ENCODE measurements at regions not wholly inside any gene's neighbourhood (a gene's known extent, or its start where the extent isn't known, plus 50 kb on each side); places are given as distances from the start of the nearest gene placed in this dataset.

- DNase-seq (ENCODE audit: extremely low spot score): no peak
- no peaks in the 10 kb centered on the region for H3K9me3 ChIP-seq
- WGBS: 88% methylated on average over 3 of the region's 3 CpGs
- H3K36me3 ChIP-seq: no peaks in the 10 kb centered on the region
- no peak overlapping the region for H3K4me3 ChIP-seq
- H3K27ac ChIP-seq (replicated peaks in 1 of 4): no peak overlapping the region
- H3K27me3 ChIP-seq: no peaks in the 10 kb centered on the region
- TF ChIP-seq POLR2A (IDR thresholded peaks at IDR 0.05; ENCODE audit: low read depth): no peak
- TF ChIP-seq, protein P1, sequence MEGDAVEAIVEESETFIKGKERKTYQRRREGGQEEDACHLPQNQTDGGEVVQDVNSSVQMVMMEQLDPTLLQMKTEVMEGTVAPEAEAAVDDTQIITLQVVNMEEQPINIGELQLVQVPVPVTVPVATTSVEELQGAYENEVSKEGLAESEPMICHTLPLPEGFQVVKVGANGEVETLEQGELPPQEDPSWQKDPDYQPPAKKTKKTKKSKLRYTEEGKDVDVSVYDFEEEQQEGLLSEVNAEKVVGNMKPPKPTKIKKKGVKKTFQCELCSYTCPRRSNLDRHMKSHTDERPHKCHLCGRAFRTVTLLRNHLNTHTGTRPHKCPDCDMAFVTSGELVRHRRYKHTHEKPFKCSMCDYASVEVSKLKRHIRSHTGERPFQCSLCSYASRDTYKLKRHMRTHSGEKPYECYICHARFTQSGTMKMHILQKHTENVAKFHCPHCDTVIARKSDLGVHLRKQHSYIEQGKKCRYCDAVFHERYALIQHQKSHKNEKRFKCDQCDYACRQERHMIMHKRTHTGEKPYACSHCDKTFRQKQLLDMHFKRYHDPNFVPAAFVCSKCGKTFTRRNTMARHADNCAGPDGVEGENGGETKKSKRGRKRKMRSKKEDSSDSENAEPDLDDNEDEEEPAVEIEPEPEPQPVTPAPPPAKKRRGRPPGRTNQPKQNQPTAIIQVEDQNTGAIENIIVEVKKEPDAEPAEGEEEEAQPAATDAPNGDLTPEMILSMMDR (IDR thresholded peaks at IDR 0.05): no peak
- TF ChIP-seq POLR2AphosphoS5 (IDR thresholded peaks at IDR 0.05): no peak
- TF ChIP-seq EP300 (IDR thresholded peaks at IDR 0.05): no peak
- intact Hi-C loops (cut with DNase I): no loop called here
- H3K4me1 ChIP-seq: no peaks in the 10 kb centered on the region
Observed at GRCh38 chr4:179585761-179586160, 2143.5 kb upstream of the AGA start.

DNA sequence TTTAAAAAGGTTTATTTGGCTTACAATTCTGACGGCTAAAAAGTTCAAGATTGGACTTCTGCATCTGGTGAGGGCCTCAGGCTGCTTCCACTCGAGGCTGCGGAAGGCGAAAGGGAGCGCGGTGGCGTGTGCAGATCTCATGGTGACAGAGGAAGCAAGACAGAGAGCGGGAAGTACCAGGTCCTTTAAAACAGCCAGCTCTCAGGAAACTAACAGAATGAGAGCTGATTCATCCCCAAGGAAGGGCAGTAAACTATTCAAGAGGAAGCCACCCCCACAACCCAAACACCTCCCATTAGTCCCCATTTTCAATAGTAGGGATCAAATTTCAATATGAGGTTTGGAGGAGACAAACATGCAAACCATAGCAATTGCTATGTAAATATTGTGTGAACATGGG lies 2144.2 kb upstream of the AGA start:
- H3K36me3 ChIP-seq: no peaks in the 10 kb centered on the region
- 88% methylated on average over 8 of the region's 8 CpGs for WGBS
- H3K27me3 ChIP-seq: no peaks in the 10 kb centered on the region
- DNase-seq (ENCODE audit: extremely low spot score): no peak
- TF ChIP-seq EP300 (IDR thresholded peaks at IDR 0.05) (no peak), POLR2AphosphoS5 (IDR thresholded peaks at IDR 0.05) (no peak), POLR2A (IDR thresholded peaks at IDR 0.05; ENCODE audit: low read depth) (no peak)
- TF ChIP-seq, protein P1 (IDR thresholded peaks at IDR 0.05): no peak
- no peaks in the 10 kb centered on the region for H3K4me1 ChIP-seq
- no peaks in the 10 kb centered on the region for H3K9me3 ChIP-seq
- intact Hi-C loops (cut with DNase I): no loop called here
- H3K27ac ChIP-seq (replicated peaks in 1 of 4): no peak overlapping the region
- no peak overlapping the region for H3K4me3 ChIP-seq

GRCh38 chr4:179595671-179596410 lies 2153.6 kb upstream of the AGA start:
- Histone ChIP-seq H3K9me3 (no peaks in the 10 kb centered on the region), H3K4me1 (no peaks in the 10 kb centered on the region), H3K27me3 (no peaks in the 10 kb centered on the region), H3K36me3 (no peaks in the 10 kb centered on the region), H3K4me3 (no peak overlapping the region), H3K27ac (replicated peaks in 1 of 4) (no peak overlapping the region)
- no peak for DNase-seq (ENCODE audit: extremely low spot score)
- intact Hi-C loops (cut with DNase I): no loop called here
- WGBS: 87% methylated on average over 6 of the region's 6 CpGs
- TF ChIP-seq, protein P1 (IDR thresholded peaks at IDR 0.05): no peak
- no peak for TF ChIP-seq POLR2AphosphoS5 (IDR thresholded peaks at IDR 0.05)
- no peak for TF ChIP-seq POLR2A (IDR thresholded peaks at IDR 0.05; ENCODE audit: low read depth)
- no peak for TF ChIP-seq EP300 (IDR thresholded peaks at IDR 0.05)

DNA sequence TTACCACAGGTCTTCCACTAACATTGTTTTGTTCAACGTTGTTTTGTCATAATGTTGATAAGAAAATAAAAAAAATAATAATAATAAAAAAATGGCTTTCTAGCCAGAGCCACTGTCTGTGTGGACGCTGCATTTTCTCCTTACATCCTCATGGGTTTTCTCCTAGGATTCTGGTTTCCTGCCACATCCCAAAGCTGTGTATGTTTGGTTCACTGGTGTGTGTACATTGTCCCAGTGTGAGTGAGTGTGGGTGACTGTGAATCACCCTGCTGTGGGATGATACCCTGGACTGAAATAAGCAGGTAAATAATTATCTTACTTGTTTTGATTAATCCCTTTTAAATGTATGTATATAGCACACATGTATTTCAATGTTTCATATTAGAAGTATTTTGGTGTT lies 2154.4 kb upstream of the AGA start:
- Histone ChIP-seq H3K4me1 (no peaks in the 10 kb centered on the region), H3K36me3 (no peaks in the 10 kb centered on the region), H3K27ac (replicated peaks in 1 of 4) (no peak overlapping the region), H3K27me3 (no peaks in the 10 kb centered on the region), H3K4me3 (no peak overlapping the region), H3K9me3 (no peaks in the 10 kb centered on the region)
- 72% methylated on average over 2 of the region's 2 CpGs for WGBS
- intact Hi-C loops (cut with DNase I): no loop called here
- no peak for TF ChIP-seq EP300 (IDR thresholded peaks at IDR 0.05)
- TF ChIP-seq, protein P1 (IDR thresholded peaks at IDR 0.05): no peak
- TF ChIP-seq POLR2A (IDR thresholded peaks at IDR 0.05; ENCODE audit: low read depth): no peak
- no peak for DNase-seq (ENCODE audit: extremely low spot score)

DNA sequence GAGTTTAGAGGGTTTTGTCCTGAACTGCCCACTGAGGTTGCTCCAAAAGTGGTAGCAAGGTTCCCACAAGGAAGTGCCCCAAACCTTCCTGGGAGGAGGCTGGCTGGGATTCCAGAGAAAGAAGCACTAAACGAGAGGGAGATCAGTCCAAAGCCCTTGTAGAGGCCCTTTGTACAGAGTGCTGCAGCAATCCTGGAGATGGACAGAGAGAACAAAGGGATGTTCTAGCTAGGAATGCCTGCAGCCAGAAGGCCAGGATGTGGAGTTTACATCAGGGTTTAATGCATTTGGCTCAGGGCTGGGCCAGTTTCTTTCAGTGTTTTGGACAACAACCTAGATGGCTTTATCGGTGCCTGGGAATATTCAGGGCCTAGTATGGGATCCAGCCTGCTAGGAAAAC lies 2155.1 kb upstream of the AGA start:
- intact Hi-C loops (cut with DNase I): no loop called here
- WGBS: 50% methylated on average over 2 of the region's 2 CpGs
- Histone ChIP-seq H3K36me3 (no peaks in the 10 kb centered on the region), H3K4me1 (no peaks in the 10 kb centered on the region), H3K27ac (replicated peaks in 1 of 4) (no peak overlapping the region), H3K27me3 (no peaks in the 10 kb centered on the region), H3K4me3 (no peak overlapping the region), H3K9me3 (no peaks in the 10 kb centered on the region)
- no peak for DNase-seq (ENCODE audit: extremely low spot score)
- TF ChIP-seq POLR2AphosphoS5 (IDR thresholded peaks at IDR 0.05) (no peak), POLR2A (IDR thresholded peaks at IDR 0.05; ENCODE audit: low read depth) (no peak), EP300 (IDR thresholded peaks at IDR 0.05) (no peak)
- TF ChIP-seq, protein P1 (IDR thresholded peaks at IDR 0.05): no peak

Data from esophagus muscularis mucosa (tissue), 4 donors.